EH (cell line): ENCODE measurements at regions not wholly inside any gene's neighbourhood (a gene's known extent, or its start where the extent isn't known, plus 50 kb on each side); places are given as distances from the start of the nearest gene placed in this dataset.

Source experiments
- DNase-seq: peaks from one replicate; pipeline ENCODE4 v3.0.0-alpha.2; 2015; ENCODE audit warnings: low read depth

GRCh38 chr2:185891403-185891802 is 152.8 kb downstream of the FSIP2 start:
- DNase-seq, result no peak

GRCh38 chr2:185891804-185892411 is 153.3 kb downstream of the FSIP2 start:
- no peak for DNase-seq

DNA sequence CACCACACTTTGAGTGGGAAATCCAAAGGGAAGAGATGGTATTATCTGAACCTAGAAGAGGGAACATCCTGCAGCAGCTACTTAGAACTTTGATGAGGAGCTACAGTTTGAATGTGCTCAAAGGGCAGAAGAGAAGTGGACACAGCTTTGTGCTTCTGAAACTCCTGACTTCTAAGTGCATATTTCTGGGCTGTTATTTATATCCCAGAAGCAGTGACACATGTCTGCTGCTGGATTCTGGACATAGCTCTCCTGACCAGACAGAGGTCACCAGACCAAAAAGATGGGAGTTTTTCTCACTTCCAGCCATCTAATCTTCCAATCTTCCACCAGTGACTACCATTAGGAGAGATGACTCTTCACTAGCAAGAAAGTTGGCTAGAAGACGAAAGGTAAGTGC is 153.9 kb downstream of the FSIP2 start:
- DNase-seq, result no peak

DNA sequence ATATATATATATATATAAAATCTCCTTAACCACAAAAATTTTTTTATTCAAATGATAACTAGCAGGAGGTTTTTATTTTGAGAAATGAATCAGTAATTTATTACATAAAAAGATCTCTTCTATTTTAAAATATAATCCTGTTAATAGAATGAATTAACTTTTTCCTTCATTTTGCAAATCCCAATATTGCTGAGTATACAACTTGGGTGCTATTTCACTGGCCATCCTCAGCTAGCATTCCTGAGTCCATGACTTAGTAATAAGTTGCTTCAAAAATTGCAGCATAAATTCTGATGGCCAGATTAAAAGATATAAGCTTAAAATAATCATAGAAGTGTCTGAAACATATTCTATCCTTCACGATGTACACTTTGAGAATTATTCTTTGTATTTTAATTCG is 155.6 kb downstream of the FSIP2 start:
- no peak for DNase-seq

DNA sequence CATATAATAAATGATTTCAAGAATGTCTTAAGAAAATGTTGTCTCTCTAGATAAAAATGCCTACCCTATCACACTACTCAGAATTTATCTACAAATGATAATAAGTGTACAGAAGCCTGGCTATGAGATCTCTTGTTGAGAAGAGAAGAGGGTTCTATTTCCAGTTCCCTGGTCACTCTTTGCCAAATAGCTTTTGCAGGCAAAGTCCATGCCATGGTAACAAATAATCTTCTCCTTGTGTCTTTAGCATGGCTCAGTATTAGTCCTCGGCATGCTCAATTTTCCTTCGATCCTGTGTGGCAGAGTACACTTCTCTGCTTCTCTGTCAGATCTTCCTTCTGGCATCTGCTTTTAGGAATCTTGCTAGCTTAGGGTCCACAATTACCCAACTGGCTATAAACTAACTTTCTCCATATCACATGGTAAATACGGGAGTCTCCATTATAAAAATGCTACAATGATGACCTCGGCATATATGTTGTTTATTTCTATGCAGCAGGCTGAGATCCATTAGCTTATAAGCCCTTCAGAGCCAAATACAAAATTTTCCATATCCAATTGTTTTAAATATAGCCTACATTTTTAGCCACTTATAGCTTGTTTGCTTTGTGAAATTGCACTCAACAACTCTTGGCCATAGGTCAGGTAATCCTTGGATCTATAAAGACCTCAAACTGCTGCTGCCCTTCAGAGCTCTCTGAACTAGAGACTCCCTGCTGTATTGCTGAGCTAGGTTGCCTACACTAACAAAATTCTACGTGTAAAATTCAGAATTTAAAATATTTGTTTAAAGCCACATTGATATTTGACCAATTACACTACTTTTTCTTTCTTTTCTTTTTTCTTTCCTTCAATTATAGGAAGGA is 157.5 kb downstream of the FSIP2 start:
- DNase-seq, result no peak

- no peak for DNase-seq
Measured at GRCh38 chr2:185899366-185899765, 160.8 kb downstream of the FSIP2 start.

DNA sequence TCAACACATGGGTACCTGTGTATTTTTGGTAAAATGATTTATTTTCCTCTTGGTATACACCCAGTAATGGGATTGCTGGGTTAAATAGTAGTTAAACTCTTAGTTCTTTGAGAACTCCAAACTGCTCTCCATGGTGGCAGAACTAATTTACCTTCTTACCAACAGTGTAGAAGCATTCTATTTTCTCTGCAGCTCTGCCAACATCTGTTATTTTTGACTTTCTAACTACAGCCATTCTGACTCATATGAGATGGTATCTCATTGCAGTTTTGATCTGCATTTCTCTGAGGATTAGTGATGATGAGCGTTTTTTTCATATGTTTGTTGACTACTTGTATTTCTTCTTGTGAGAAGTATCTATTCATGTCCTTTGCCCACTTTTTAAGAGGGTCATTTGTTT is 180.6 kb downstream of the FSIP2 start:
- DNase-seq, result no peak

- no peak for DNase-seq
Measured at GRCh38 chr2:185921048-185921756, 182.6 kb downstream of the FSIP2 start.

- DNase-seq, result no peak
Measured at GRCh38 chr2:185934232-185934631, 195.6 kb downstream of the FSIP2 start.

GRCh38 chr2:185939858-185940257 is 201.3 kb downstream of the FSIP2 start:
- no peak for DNase-seq

DNA sequence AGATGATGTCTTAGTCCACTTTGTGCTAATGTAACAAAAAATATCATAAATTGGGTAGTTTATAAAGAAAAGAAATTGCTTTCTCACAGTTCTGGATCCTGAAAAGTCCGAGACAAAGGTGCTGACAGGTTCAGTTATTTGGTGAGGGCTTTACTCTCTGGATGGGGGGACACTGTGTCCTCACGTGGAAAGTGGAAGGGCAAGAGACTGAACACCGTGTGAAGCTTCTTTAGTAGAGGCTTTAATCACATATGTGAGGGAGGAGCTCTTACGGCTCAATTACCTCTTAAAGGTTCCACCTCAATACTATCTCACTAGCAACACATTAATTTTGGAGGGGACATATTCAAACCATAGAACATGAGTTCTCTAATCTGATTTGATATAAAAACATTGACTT is 204.3 kb downstream of the FSIP2 start:
- no peak for DNase-seq

GRCh38 chr2:185947722-185948121 is 209.1 kb downstream of the FSIP2 start:
- DNase-seq, result no peak

GRCh38 chr2:185952100-185952499 is 213.5 kb downstream of the FSIP2 start:
- DNase-seq, result no peak

DNA sequence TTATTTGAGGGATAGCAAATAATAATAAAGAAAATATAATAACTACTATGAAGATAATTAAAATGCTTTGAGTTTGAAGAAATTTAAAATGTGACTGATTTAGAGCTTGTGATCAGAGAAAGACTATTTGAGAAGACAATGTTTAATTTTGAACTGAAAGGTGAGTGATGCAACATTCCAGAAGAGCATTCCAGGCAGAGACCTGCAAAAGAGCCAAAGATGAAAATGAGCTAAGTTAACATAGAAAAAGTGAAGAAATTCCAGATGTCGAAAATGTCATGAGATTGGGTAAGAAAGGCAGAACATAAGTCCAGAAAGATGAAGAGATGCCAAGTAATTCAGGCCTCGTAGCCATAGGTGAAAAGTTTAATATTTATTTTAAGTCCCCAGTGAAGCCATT is 215.8 kb downstream of the FSIP2 start:
- no peak for DNase-seq

DNA sequence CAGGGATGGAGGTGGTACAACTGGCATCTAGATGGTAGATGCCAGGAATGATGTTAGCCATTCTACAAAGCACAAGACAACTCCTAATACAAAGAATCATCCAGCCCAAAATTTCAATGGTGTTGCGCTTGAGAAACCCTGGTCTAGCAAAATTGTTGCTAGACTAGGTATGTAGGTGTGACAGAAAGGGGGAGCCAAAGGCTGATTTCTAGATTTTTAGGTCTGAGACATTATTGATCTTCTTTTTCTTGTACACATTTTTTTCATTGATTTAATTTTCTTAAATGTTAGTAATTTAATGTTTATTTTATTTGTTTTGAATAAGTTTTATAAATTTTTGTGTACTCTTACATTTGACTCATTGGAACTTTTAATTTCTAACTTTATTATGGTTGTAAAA is 216.4 kb downstream of the FSIP2 start:
- DNase-seq, result no peak

DNA sequence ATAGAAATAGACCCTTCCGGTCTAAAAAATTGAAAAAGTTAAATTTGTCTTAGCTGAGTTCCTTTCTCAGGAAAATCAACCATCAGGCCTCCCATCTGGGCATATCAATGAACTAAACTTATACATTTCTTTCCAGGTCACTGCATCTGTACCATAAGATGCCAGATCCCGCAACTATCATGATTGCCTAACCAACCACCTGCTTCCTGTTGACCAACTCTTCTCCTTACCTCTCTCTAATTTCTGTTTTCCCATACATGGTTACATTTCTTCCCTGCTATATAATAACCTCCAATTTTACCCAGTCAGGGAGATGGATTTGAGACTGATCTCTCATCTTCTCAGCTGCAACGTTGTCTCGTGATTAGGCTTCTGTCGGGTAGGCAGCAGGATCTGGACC is 228.7 kb downstream of the FSIP2 start:
- DNase-seq, result no peak

GRCh38 chr2:185970148-185970852 is 231.7 kb downstream of the FSIP2 start:
- no peak for DNase-seq

- peak; percentile 2 for DNase-seq
Measured at GRCh38 chr2:185978634-185979407, 240.2 kb downstream of the FSIP2 start.

DNA sequence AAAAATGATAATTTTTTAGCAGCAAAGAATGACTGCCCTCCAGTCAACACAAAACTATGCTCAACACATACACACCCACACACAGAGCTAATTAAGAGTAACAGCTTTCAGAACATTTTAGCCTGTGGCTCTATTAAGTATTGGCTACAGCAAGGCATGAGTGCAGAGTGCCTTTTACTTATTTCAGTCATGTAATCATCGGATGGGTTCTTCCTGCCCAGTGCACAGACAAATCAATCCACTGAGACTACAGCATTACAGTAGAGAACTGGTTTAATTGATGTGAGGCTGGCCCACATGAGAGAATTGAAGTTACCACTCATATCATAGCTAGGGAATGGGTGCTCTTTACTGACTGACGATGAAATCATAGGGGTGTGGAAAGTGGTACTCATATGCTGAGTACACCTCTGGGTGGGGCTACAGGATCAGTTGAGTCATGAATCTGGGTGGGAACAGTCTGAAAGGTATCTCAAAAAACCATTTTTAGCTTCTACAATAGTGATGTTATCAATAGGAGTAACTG is 241.0 kb downstream of the FSIP2 start:
- no peak for DNase-seq

GRCh38 chr2:185980944-185981343 is 242.3 kb downstream of the FSIP2 start:
- no peak for DNase-seq

DNA sequence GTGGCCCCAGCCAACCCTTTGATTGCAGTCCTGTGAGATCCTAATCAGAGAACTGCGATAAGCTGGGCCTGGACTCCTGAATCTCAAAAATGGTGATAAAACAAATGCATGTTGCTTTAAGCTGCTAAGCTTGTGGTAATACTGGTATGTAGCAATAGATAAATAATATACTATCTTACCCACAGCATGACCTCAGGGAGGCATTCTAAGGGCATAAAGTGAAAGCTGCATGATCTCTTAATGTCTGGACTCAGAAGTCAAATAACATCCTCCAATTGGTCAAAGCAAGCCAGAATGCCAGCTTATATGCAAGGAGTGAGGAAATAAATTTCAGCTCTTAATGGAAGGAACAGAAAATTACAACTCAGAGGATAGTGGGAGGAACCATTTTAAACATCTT is 246.1 kb downstream of the FSIP2 start:
- DNase-seq, result no peak
